IPS DF 4.7 (cell line): ENCODE measurements at regions not wholly inside any gene's neighbourhood (a gene's known extent, or its start where the extent isn't known, plus 50 kb on each side); places are given as distances from the start of the nearest gene placed in this dataset.

Experiments used
- DNase-seq: peaks from one replicate; pipeline ENCODE4 v3.0.0-alpha.2; 2013; ENCODE audit warnings: low spot score; ENCODE audit errors: extremely low read depth

GRCh38 chr6:28732052-28732451 is 191.7 kb downstream of the TRIM27 start:
- DNase-seq: no peak

GRCh38 chr6:28734443-28734959 is 189.3 kb downstream of the TRIM27 start:
- DNase-seq: no peak

GRCh38 chr6:28736121-28736520 is 187.7 kb downstream of the TRIM27 start:
- no peak for DNase-seq

GRCh38 chr6:28737750-28738395 is 185.9 kb downstream of the TRIM27 start:
- no peak for DNase-seq

- DNase-seq: no peak
These were observed 185.4 kb downstream of the TRIM27 start for GRCh38 chr6:28738396-28738765.

GRCh38 chr6:28741363-28741762 is 182.4 kb downstream of the TRIM27 start:
- DNase-seq: no peak

- DNase-seq: no peak
These were observed 181.0 kb downstream of the TRIM27 start for GRCh38 chr6:28742668-28743270.

- no peak for DNase-seq
These were observed 180.5 kb downstream of the TRIM27 start for GRCh38 chr6:28743271-28743789.

GRCh38 chr6:28747083-28747630 is 176.6 kb downstream of the TRIM27 start:
- DNase-seq: no peak

GRCh38 chr6:28747631-28748157 is 176.1 kb downstream of the TRIM27 start:
- no peak for DNase-seq

GRCh38 chr6:28748192-28748591 is 175.6 kb downstream of the TRIM27 start:
- DNase-seq: no peak

GRCh38 chr6:28750926-28751458 is 172.8 kb downstream of the TRIM27 start:
- DNase-seq: no peak

GRCh38 chr6:28751514-28751913 is 172.3 kb downstream of the TRIM27 start:
- no peak for DNase-seq

GRCh38 chr6:28751963-28752350 is 171.8 kb downstream of the TRIM27 start:
- no peak for DNase-seq

- DNase-seq: no peak
These were observed 166.2 kb downstream of the TRIM27 start for GRCh38 chr6:28757429-28758045.

GRCh38 chr6:28758046-28758817 is 165.6 kb downstream of the TRIM27 start:
- no peak for DNase-seq

GRCh38 chr6:28758818-28759235 is 165.0 kb downstream of the TRIM27 start:
- DNase-seq: no peak

- DNase-seq: no peak
These were observed 159.6 kb downstream of the TRIM27 start for GRCh38 chr6:28764014-28764723.

- no peak for DNase-seq
These were observed 159.0 kb downstream of the TRIM27 start for GRCh38 chr6:28764761-28765282.

- DNase-seq: no peak
These were observed 157.8 kb downstream of the TRIM27 start for GRCh38 chr6:28765978-28766351.
